PC-9 (cell line): ENCODE measurements at regions not wholly inside any gene's neighbourhood (a gene's known extent, or its start where the extent isn't known, plus 50 kb on each side); places are given as distances from the start of the nearest gene placed in this dataset.

ENCODE experiments used
- BruUV-seq: library from RNA; stranded (reverse); fragments of 400-500 nt; replicated peaks from 2 replicates; lab custom pipeline; 2021; lab: Mats Ljungman, UMichigan
- CTCF ChIA-PET: fragments of 300-600 bp; sonication (Branson Sonifier 250); formaldehyde crosslinking; loops from one replicate; lab custom pipeline; 2022; ENCODE audit warnings: antibody characterized with exemption; lab: Charles Lee
- POLR2A ChIA-PET: fragments of 300-600 bp; sonication (Branson Sonifier 250); formaldehyde crosslinking; loops from one replicate; lab custom pipeline; 2022; ENCODE audit warnings: antibody characterized with exemption; ENCODE audit not compliant: unreplicated experiment; lab: Charles Lee
- DNase-seq, 2 experiments: peaks; one replicate each; pipeline versions ENCODE4 v3.0.0 to v3.0.0-alpha.2; 2015 to 2022; ENCODE audit warnings: mixed read lengths in 1 of 2
- H2AFZ ChIP-seq: fragments of 200-600 bp; sonication (generic); 2 replicates; pipeline ENCODE4 v1.8.1; 2017; ENCODE audit warnings: antibody characterized with exemption
- H3F3A ChIP-seq: fragments of 200-600 bp; sonication (generic); 2 replicates; pipeline ENCODE4 v1.8.1; 2017; ENCODE audit warnings: antibody characterized with exemption, mild to moderate bottlenecking, low read depth; ENCODE audit not compliant: insufficient read depth
- H3K27ac ChIP-seq: fragments of 200-600 bp; sonication (generic); 2 replicates; pipeline ENCODE4 v1.6.1; 2016; ENCODE audit warnings: mixed run types
- H3K27me3 ChIP-seq: fragments of 200-600 bp; sonication (generic); 2 replicates; pipeline ENCODE4 v1.6.1; 2016; ENCODE audit warnings: low read depth, mixed run types; ENCODE audit not compliant: insufficient read depth
- H3K36me3 ChIP-seq: fragments of 200-600 bp; sonication (generic); 2 replicates; pipeline ENCODE4 v1.6.1; 2016; ENCODE audit warnings: low read depth, mixed run types
- H3K4me1 ChIP-seq: fragments of 200-600 bp; sonication (generic); replicated peaks from 2 replicates; pipeline ENCODE4 v1.6.1; 2016; ENCODE audit warnings: mixed run types; ENCODE audit not compliant: insufficient read depth
- H3K4me2 ChIP-seq: fragments of 200-600 bp; sonication (generic); 2 replicates; pipeline ENCODE4 v1.6.1; 2017; ENCODE audit warnings: mixed run types
- H3K4me3 ChIP-seq: fragments of 200-600 bp; sonication (generic); 2 replicates; pipeline ENCODE4 v1.6.1; 2016; ENCODE audit warnings: mixed run types
- H3K79me2 ChIP-seq: fragments of 200-600 bp; sonication (generic); 2 replicates; pipeline ENCODE4 v1.6.1; 2017; ENCODE audit warnings: low read depth, mixed run types
- H3K9me2 ChIP-seq: fragments of 200-600 bp; sonication (generic); 2 replicates; pipeline ENCODE4 v1.8.1; 2017; ENCODE audit warnings: mild to moderate bottlenecking; ENCODE audit not compliant: insufficient read depth
- H3K9me3 ChIP-seq: fragments of 200-600 bp; sonication (generic); 2 replicates; pipeline ENCODE4 v1.8.1; 2016; ENCODE audit warnings: low read depth; ENCODE audit not compliant: insufficient read depth
- H4K20me1 ChIP-seq: fragments of 200-600 bp; sonication (generic); 2 replicates; pipeline ENCODE4 v1.8.1; 2017; ENCODE audit not compliant: insufficient read depth
- CTCF ChIP-seq: fragments of 200-600 bp; sonication (generic); conservative IDR thresholded peaks from 2 replicates; pipeline ENCODE4 v1.6.1; 2017; ENCODE audit warnings: mixed run types, antibody characterized with exemption, mild to moderate bottlenecking, moderate library complexity
- EZH2 ChIP-seq: fragments of 200-600 bp; sonication (generic); IDR thresholded peaks from 2 replicates; pipeline ENCODE4 v1.8.0; 2017; ENCODE audit warnings: antibody characterized with exemption, low read depth
- intact Hi-C: fragments of 100-400 bp; cut with micrococcal nuclease; formaldehyde crosslinking; loops from one replicate; pipeline ENCODE4 v1.10.0; 2022; ENCODE audit not compliant: unreplicated experiment

GRCh38 chr2:65668744-65669143 lies 236.3 kb upstream of the SPRED2 start:
- intact Hi-C loops = no loop called here
- ChIA-PET CTCF (no interaction called here), POLR2A (no interaction called here)
- H3K27ac ChIP-seq = no peak overlapping the region
- H3F3A ChIP-seq = no peaks in the 10 kb centered on the region
- H3K9me3 ChIP-seq = peaks cover 2% of the 10 kb centered on the region; the same call in 1 of the 2 replicates
- no peaks in the 10 kb centered on the region for H4K20me1 ChIP-seq
- H3K36me3 ChIP-seq = no peaks in the 10 kb centered on the region
- no peaks in the 10 kb centered on the region for H3K9me2 ChIP-seq
- no TSS peak for BruUV-seq
- H3K4me1 ChIP-seq = no peaks in the 10 kb centered on the region
- DNase-seq = no peak
- H3K27me3 ChIP-seq = no peaks in the 10 kb centered on the region; the same call in 1 of the 2 replicates
- H3K4me2 ChIP-seq = no peak overlapping the region
- no peak overlapping the region for H3K4me3 ChIP-seq
- TF ChIP-seq EZH2 = no peak
- no peak for TF ChIP-seq CTCF
- no peak overlapping the region for H2AFZ ChIP-seq
- H3K79me2 ChIP-seq = no peaks in the 10 kb centered on the region

GRCh38 chr2:65666156-65666725 lies 233.8 kb upstream of the SPRED2 start:
- no peak for DNase-seq
- H2AFZ ChIP-seq = no peak overlapping the region
- H3K9me3 ChIP-seq = peaks cover 2% of the 10 kb centered on the region; the same call in 1 of the 2 replicates
- H3K36me3 ChIP-seq = no peaks in the 10 kb centered on the region
- peaks cover 4% of the 10 kb centered on the region; the same call in 1 of the 2 replicates for H3K27me3 ChIP-seq
- intact Hi-C loops = no loop called here
- POLR2A ChIA-PET = no interaction called here
- CTCF ChIA-PET = no interaction called here
- no TSS peak for BruUV-seq
- H3K4me2 ChIP-seq = no peak overlapping the region
- no peaks in the 10 kb centered on the region for H3K9me2 ChIP-seq
- no peaks in the 10 kb centered on the region for H3K79me2 ChIP-seq
- TF ChIP-seq CTCF = no peak
- TF ChIP-seq EZH2 = no peak
- no peak overlapping the region for H3K27ac ChIP-seq
- H4K20me1 ChIP-seq = no peaks in the 10 kb centered on the region
- no peaks in the 10 kb centered on the region for H3F3A ChIP-seq
- no peaks in the 10 kb centered on the region for H3K4me1 ChIP-seq
- H3K4me3 ChIP-seq = no peak overlapping the region

- no peaks in the 10 kb centered on the region for H3F3A ChIP-seq
- intact Hi-C loops = no loop called here
- no peaks in the 10 kb centered on the region for H4K20me1 ChIP-seq
- no peak overlapping the region for H3K4me2 ChIP-seq
- H3K27me3 ChIP-seq = 0 out of 2 replicates have a peak, but pooled peaks cover 4% of the 10 kb centered on the region
- ChIA-PET CTCF (no interaction called here), POLR2A (no interaction called here)
- peaks cover 2% of the 10 kb centered on the region; the same call in 1 of the 2 replicates for H3K9me3 ChIP-seq
- no peak for TF ChIP-seq EZH2
- DNase-seq = no peak
- no peaks in the 10 kb centered on the region for H3K79me2 ChIP-seq
- no peak overlapping the region for H2AFZ ChIP-seq
- H3K4me1 ChIP-seq = no peaks in the 10 kb centered on the region
- H3K27ac ChIP-seq = no peak overlapping the region
- H3K9me2 ChIP-seq = no peaks in the 10 kb centered on the region
- no TSS peak for BruUV-seq
- no peak overlapping the region for H3K4me3 ChIP-seq
- H3K36me3 ChIP-seq = no peaks in the 10 kb centered on the region
Observed at GRCh38 chr2:65664931-65665330, 232.5 kb upstream of the SPRED2 start.
